Smooth muscle cell (in vitro differentiated cells): ENCODE measurements at regions not wholly inside any gene's neighbourhood (a gene's known extent, or its start where the extent isn't known, plus 50 kb on each side); places are given as distances from the start of the nearest gene placed in this dataset.

Experiments used
- DNase-seq: peaks from one replicate; lab custom pipeline; 2025; ENCODE audit not compliant: unreplicated experiment; lab: John Stamatoyannopoulos, UW
- H2AFZ ChIP-seq: fragments of 200-600 bp; sonication (generic); 2 replicates; pipeline ENCODE4 v1.6.0; 2016; ENCODE audit warnings: antibody characterized with exemption, low read depth, mild to moderate bottlenecking
- H3F3A ChIP-seq: fragments of 200-600 bp; sonication (generic); 2 replicates; pipeline ENCODE4 v1.6.0; 2017; ENCODE audit warnings: antibody characterized with exemption, low read depth
- H3K27ac ChIP-seq: fragments of 200-600 bp; sonication (generic); 2 replicates; pipeline ENCODE4 v1.5.1; 2016; ENCODE audit warnings: low read depth, mild to moderate bottlenecking
- H3K27me3 ChIP-seq: fragments of 200-600 bp; sonication (generic); 2 replicates; pipeline ENCODE4 v1.6.1; 2016; ENCODE audit warnings: low read depth, mild to moderate bottlenecking
- H3K36me3 ChIP-seq: fragments of 200-600 bp; sonication (generic); 2 replicates; pipeline ENCODE4 v1.5.1; 2016; ENCODE audit warnings: low read depth
- H3K4me1 ChIP-seq: fragments of 200-600 bp; sonication (generic); 2 replicates; pipeline ENCODE4 v1.5.1; 2016; ENCODE audit warnings: low read depth
- H3K4me2 ChIP-seq: fragments of 200-600 bp; sonication (generic); 2 replicates; pipeline ENCODE4 v1.6.0; 2016; ENCODE audit warnings: mild to moderate bottlenecking
- H3K4me3 ChIP-seq: fragments of 200-600 bp; sonication (generic); 2 replicates; pipeline ENCODE4 v1.5.1; 2016; ENCODE audit warnings: mild to moderate bottlenecking
- H3K79me2 ChIP-seq: fragments of 200-600 bp; sonication (generic); 2 replicates; pipeline ENCODE4 v1.6.0; 2016; ENCODE audit warnings: low read depth, mild to moderate bottlenecking
- H3K9ac ChIP-seq: fragments of 200-600 bp; sonication (generic); 2 replicates; pipeline ENCODE4 v1.6.0; 2016; ENCODE audit warnings: low read depth
- H3K9me3 ChIP-seq: fragments of 200-600 bp; sonication (generic); replicated peaks from 2 replicates; pipeline ENCODE4 v1.5.1; 2016; ENCODE audit warnings: low read depth
- H4K20me1 ChIP-seq: fragments of 200-600 bp; sonication (generic); 2 replicates; pipeline ENCODE4 v1.6.0; 2016; ENCODE audit warnings: low read depth
- WGBS: methylation state at CpG from one replicate; pipeline ENCODE4 v1.1.7; 2016; ENCODE audit warnings: low lambda C conversion rate; 5-methylcytosine and 5-hydroxymethylcytosine counted together
- TF ChIP-seq, protein P1 (sequence below): fragments of 200-600 bp; sonication (generic); IDR thresholded peaks from 2 replicates; pipeline ENCODE4 v1.5.1; 2017; ENCODE audit warnings: borderline replicate concordance, mild to moderate bottlenecking, antibody characterized with exemption; ENCODE audit not compliant: insufficient read depth, poor library complexity, severe bottlenecking

DNA sequence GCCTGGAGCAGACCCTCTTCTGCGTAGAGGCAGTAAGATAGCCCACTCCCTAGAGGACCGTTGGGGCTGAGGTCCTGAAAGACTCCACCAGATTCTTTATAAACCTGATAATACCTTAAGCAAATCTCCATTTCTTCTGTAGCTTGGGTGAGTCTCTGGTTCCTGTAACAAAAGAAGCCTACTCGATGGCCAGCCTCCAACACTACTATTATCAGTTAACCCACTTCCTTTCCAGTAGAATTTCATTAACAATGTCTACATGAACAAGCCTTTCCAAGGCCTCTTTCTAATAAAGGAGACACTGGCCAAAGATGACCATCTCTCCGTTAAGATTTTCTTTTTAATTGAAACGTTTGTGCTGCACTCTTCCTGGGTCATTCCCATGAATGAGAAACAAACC, 201.7 kb upstream of the KCTD7 start:
- Histone ChIP-seq H3K27ac (no peak overlapping the region), H3F3A (peaks cover 5% of the 10 kb centered on the region), H3K9ac (no peak overlapping the region), H3K4me3 (no peak overlapping the region), H3K27me3 (no peaks in the 10 kb centered on the region), H3K79me2 (no peaks in the 10 kb centered on the region), H4K20me1 (no peaks in the 10 kb centered on the region), H3K9me3 (no peaks in the 10 kb centered on the region), H3K4me1 (no peaks in the 10 kb centered on the region), H3K4me2 (no peak overlapping the region), H3K36me3 (no peaks in the 10 kb centered on the region), H2AFZ (no peak overlapping the region)
- 94% methylated on average over 5 of the region's 5 CpGs for WGBS
- TF ChIP-seq, protein P1, sequence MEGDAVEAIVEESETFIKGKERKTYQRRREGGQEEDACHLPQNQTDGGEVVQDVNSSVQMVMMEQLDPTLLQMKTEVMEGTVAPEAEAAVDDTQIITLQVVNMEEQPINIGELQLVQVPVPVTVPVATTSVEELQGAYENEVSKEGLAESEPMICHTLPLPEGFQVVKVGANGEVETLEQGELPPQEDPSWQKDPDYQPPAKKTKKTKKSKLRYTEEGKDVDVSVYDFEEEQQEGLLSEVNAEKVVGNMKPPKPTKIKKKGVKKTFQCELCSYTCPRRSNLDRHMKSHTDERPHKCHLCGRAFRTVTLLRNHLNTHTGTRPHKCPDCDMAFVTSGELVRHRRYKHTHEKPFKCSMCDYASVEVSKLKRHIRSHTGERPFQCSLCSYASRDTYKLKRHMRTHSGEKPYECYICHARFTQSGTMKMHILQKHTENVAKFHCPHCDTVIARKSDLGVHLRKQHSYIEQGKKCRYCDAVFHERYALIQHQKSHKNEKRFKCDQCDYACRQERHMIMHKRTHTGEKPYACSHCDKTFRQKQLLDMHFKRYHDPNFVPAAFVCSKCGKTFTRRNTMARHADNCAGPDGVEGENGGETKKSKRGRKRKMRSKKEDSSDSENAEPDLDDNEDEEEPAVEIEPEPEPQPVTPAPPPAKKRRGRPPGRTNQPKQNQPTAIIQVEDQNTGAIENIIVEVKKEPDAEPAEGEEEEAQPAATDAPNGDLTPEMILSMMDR: no peak
- DNase-seq: no peak

DNA sequence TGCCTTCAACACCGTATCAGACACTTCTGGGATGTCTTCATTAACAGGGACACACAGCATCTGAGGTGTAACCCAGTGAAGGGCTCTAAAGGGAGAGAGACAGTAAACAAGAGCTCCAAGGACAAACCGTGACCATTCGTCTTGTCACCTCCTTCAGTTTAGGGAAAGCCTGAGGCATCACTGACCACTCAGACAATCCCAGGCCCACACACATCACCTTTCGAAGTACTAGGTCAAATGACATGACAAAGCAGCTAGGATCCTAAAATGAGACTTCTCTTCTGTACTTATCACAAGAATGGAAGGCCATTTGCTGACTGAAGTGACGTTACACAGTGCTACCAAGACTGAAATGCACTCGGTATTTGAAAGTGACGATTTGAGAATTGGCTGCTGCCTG, 200.7 kb upstream of the KCTD7 start:
- H3K4me3 ChIP-seq: no peak overlapping the region

DNA sequence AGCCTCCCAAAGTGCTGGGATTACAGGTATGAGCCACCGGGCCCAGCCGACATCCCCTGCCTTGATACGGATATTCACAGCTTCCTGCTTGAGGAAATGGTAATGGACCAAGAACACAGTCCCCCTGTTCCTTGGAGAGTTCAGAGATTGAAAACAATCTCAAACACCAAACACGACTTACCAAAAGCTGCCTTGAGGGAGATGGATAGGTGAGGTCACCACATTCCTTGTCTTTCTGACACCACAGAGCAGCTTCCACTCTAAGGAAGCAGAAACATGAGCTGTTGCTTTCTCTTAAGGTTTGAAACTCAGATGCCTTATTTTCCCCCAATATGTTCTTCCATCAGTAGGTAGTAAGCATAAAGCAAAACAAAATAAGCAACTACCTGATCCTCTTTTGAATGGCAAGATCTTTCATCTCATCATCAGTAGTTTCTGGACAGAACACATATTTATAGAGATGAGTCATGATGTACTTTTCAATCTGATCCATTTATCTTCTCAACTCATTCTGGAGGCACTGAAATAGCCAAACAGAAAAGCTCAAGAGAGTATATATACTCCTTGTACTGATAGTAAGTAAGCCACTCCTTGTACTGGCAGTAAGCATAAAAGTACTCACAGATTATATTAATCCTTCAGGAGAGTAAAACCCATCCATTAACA, 199.1 kb upstream of the KCTD7 start:
- 80% methylated on average over 4 of the region's 4 CpGs for WGBS
- H3K36me3 ChIP-seq: no peaks in the 10 kb centered on the region

More for the DNA sequence above, 200.7 kb upstream of the KCTD7 start:
- H3K79me2 ChIP-seq: no peaks in the 10 kb centered on the region
- no peak overlapping the region for H3K4me2 ChIP-seq
- no peaks in the 10 kb centered on the region for H4K20me1 ChIP-seq
- H3K27me3 ChIP-seq: no peaks in the 10 kb centered on the region
- 66% methylated on average over 7 of the region's 7 CpGs for WGBS
- no peak overlapping the region for H3K27ac ChIP-seq
- DNase-seq: no peak
- no peak overlapping the region for H3K9ac ChIP-seq
- TF ChIP-seq, protein P1: no peak
- no peaks in the 10 kb centered on the region for H3K9me3 ChIP-seq
- no peak overlapping the region for H2AFZ ChIP-seq
- no peaks in the 10 kb centered on the region for H3K4me1 ChIP-seq
- H3F3A ChIP-seq: peaks cover 5% of the 10 kb centered on the region
- no peaks in the 10 kb centered on the region for H3K36me3 ChIP-seq

More for the DNA sequence above, 199.1 kb upstream of the KCTD7 start:
- no peak overlapping the region for H2AFZ ChIP-seq
- no peaks in the 10 kb centered on the region for H3K27me3 ChIP-seq
- TF ChIP-seq, protein P1: no peak
- H3F3A ChIP-seq: peaks cover 5% of the 10 kb centered on the region
- H3K27ac ChIP-seq: peak overlapping the region; percentile 23
- H3K4me2 ChIP-seq: no peak overlapping the region
- no peaks in the 10 kb centered on the region for H4K20me1 ChIP-seq
- no peak overlapping the region for H3K4me3 ChIP-seq
- no peak overlapping the region for H3K9ac ChIP-seq
- H3K4me1 ChIP-seq: no peaks in the 10 kb centered on the region
- no peaks in the 10 kb centered on the region for H3K79me2 ChIP-seq
- DNase-seq: no peak
- no peaks in the 10 kb centered on the region for H3K9me3 ChIP-seq
